Upper lobe of left lung (tissue), 4 donors: ENCODE measurements at regions not wholly inside any gene's neighbourhood (a gene's known extent, or its start where the extent isn't known, plus 50 kb on each side); places are given as distances from the start of the nearest gene placed in this dataset.

ENCODE experiments used
- EP300 ChIP-seq, 4 donors: sonication (generic); formaldehyde crosslinking; IDR thresholded peaks; one replicate each; pipeline ENCODE4 v1.5.1; 2017; ENCODE audit warnings: antibody characterized with exemption in 4 of 4, control low read depth in 2 of 4
- POLR2A ChIP-seq, 4 donors: fragments of 450-650 bp; IDR thresholded peaks; one replicate each; pipeline ENCODE4 v1.5.1; 2016 to 2017; ENCODE audit warnings: antibody characterized with exemption in 4 of 4, mild to moderate bottlenecking in 2 of 4
- TF ChIP-seq, protein P1 (sequence below), 6 experiments: fragments of 450-650 bp in 4 of 6; fragments of 200-600 bp in 2 of 6; sonication (generic) in 2 of 6; IDR thresholded peaks; one replicate each; pipeline ENCODE4 v1.5.1; 2016 to 2019; ENCODE audit warnings: antibody characterized with exemption in 6 of 6

DNA sequence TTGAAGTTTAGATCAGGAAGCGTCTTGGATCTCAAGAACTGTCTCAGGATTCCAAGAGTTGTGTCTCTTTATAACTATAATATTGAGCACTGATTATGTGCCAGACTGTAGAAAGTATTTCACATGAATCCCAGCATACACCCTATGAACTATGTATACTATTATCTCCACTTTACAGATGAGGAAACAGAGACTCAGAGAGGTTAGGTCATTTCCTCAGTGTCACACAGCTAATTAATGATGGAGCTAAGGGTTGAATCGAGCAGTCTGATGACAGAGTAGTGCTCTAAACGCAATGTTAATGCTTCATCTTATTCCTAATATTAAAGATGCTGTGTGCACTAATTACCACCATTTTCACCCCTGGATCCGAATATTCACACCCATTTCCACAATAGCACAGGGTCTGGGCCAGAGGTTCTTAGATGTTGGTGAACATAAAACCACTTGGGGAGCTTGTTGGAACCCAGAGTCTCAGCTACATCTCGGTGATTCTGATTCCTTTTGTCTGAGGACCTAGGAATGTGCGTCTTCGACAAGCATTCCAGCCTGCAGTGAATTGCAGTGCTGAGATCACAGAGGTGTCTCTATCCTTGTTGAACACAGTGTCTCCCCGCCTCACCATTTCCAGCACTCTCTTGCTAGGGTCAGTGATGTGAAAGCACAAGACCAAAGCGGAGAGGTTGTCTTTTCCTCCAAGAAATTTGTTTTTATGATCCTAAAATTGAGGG lies 213.8 kb downstream of the SP3 start:
- TF ChIP-seq POLR2A (IDR thresholded peaks at IDR 0.05) (no peak), EP300 (IDR thresholded peaks at IDR 0.05) (no peak)
- TF ChIP-seq, protein P1, sequence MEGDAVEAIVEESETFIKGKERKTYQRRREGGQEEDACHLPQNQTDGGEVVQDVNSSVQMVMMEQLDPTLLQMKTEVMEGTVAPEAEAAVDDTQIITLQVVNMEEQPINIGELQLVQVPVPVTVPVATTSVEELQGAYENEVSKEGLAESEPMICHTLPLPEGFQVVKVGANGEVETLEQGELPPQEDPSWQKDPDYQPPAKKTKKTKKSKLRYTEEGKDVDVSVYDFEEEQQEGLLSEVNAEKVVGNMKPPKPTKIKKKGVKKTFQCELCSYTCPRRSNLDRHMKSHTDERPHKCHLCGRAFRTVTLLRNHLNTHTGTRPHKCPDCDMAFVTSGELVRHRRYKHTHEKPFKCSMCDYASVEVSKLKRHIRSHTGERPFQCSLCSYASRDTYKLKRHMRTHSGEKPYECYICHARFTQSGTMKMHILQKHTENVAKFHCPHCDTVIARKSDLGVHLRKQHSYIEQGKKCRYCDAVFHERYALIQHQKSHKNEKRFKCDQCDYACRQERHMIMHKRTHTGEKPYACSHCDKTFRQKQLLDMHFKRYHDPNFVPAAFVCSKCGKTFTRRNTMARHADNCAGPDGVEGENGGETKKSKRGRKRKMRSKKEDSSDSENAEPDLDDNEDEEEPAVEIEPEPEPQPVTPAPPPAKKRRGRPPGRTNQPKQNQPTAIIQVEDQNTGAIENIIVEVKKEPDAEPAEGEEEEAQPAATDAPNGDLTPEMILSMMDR (IDR thresholded peaks at IDR 0.05) = no peak
